ENCODE measurements at regions not wholly inside any gene's neighbourhood (a gene's known extent, or its start where the extent isn't known, plus 50 kb on each side); places are given as distances from the start of the nearest gene placed in this dataset.

- TF ChIP-seq REST (IDR thresholded peaks at IDR 0.05): no peak
- TF ChIP-seq CTCF (IDR thresholded peaks at IDR 0.05; ENCODE audit: low read depth, low read length, missing input control): no peak
- no peak for TF ChIP-seq GABPA (IDR thresholded peaks at IDR 0.05 in 1 of 2, conservative IDR thresholded peaks at IDR 0.05 in 1 of 2)
- TF ChIP-seq RAD21 (IDR thresholded peaks at IDR 0.05): no peak
- no peak for TF ChIP-seq TAF1 (conservative IDR thresholded peaks at IDR 0.05)
These were observed 305.6 kb downstream of the RPS29 start for GRCh38 chr14:49280566-49280965.
